HG03280 (cell line): ENCODE measurements at regions not wholly inside any gene's neighbourhood (a gene's known extent, or its start where the extent isn't known, plus 50 kb on each side); places are given as distances from the start of the nearest gene placed in this dataset.

ENCODE experiments used
- ATAC-seq: cut with Tn5 transposase; IDR thresholded peaks from one replicate; pipeline ENCODE4 v1.9.1; 2021; ENCODE audit warnings: mild to moderate bottlenecking, moderate library complexity; ENCODE audit not compliant: unreplicated experiment

GRCh38 chr7:36088966-36089365 is 64.1 kb upstream of the EEPD1 start:
- ATAC-seq: no peak

GRCh38 chr7:36090976-36091873 is 61.8 kb upstream of the EEPD1 start:
- no peak for ATAC-seq

- no peak for ATAC-seq
These were observed 61.2 kb upstream of the EEPD1 start for GRCh38 chr7:36091874-36092176.

GRCh38 chr7:36092221-36092771 is 60.8 kb upstream of the EEPD1 start:
- ATAC-seq: no peak

GRCh38 chr7:36096460-36097095 is 56.5 kb upstream of the EEPD1 start:
- ATAC-seq: no peak

- no peak for ATAC-seq
These were observed 55.0 kb upstream of the EEPD1 start for GRCh38 chr7:36098096-36098495.

- no peak for ATAC-seq
These were observed 52.8 kb upstream of the EEPD1 start for GRCh38 chr7:36100226-36100625.

- ATAC-seq: no peak
These were observed 52.4 kb upstream of the EEPD1 start for GRCh38 chr7:36100634-36101033.
